GM06990 (cell line): ENCODE measurements at regions not wholly inside any gene's neighbourhood (a gene's known extent, or its start where the extent isn't known, plus 50 kb on each side); places are given as distances from the start of the nearest gene placed in this dataset.
"Not testable (repeated sequence)": the region's sequence is repeated elsewhere in the genome, so short reads cannot be mapped to it uniquely, and the experiment has no call there.

Experiments
- DNase-seq: peaks from one replicate; pipeline ENCODE4 v3.0.0-alpha.2; 2011; ENCODE audit not compliant: insufficient read length; ENCODE audit errors: extremely low read depth
- H3K27me3 ChIP-seq: replicated peaks from 2 replicates; pipeline ENCODE4 v1.6.0; 2011; ENCODE audit warnings: low read length; ENCODE audit not compliant: control insufficient read depth, insufficient read depth
- H3K36me3 ChIP-seq: 2 replicates; pipeline ENCODE4 v1.5.1; 2011; ENCODE audit warnings: low read length; ENCODE audit not compliant: control insufficient read depth, insufficient read depth
- H3K4me3 ChIP-seq: replicated peaks from 2 replicates; pipeline ENCODE4 v1.5.1; 2011; ENCODE audit warnings: low read depth, mild to moderate bottlenecking, control low read depth, low read length
- CTCF ChIP-seq: IDR thresholded peaks from 2 replicates; pipeline ENCODE4 v1.5.1; 2011; ENCODE audit warnings: low read length, control low read depth, mild to moderate bottlenecking, inconsistent platforms; ENCODE audit not compliant: insufficient read depth, poor library complexity, severe bottlenecking

DNA sequence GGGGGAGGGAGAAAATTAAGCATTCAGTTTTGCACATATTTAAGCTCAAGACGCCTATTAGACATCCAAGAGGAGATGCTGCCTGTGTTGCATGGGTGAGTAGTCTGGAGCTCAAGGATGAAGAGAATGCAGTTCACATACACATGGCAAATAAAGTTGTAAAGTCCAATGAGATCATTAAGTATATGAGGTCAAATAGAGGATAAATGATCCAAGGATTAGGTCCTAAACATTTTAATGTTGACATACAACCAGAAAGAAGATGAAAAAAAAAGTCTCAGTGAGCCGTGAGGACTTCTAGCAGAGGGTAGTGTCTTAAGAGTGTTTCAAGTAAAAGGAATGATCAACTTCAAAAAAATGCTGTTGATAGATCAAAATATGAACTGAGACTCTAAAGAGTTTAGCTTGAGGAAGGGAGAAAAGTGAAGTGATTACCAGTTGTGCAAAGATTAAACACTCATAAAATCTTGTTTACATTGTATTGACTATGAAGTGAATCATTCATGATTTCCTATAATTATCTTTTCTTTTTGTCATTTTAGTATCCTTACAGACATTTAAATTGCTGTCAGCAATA, 251.8 kb downstream of the ZNF608 start:
- H3K4me3 ChIP-seq, result no peak overlapping the region
- no peak for TF ChIP-seq CTCF
- no peaks in the 10 kb centered on the region for H3K27me3 ChIP-seq
- no peak for DNase-seq
- no peaks in the 10 kb centered on the region for H3K36me3 ChIP-seq

DNA sequence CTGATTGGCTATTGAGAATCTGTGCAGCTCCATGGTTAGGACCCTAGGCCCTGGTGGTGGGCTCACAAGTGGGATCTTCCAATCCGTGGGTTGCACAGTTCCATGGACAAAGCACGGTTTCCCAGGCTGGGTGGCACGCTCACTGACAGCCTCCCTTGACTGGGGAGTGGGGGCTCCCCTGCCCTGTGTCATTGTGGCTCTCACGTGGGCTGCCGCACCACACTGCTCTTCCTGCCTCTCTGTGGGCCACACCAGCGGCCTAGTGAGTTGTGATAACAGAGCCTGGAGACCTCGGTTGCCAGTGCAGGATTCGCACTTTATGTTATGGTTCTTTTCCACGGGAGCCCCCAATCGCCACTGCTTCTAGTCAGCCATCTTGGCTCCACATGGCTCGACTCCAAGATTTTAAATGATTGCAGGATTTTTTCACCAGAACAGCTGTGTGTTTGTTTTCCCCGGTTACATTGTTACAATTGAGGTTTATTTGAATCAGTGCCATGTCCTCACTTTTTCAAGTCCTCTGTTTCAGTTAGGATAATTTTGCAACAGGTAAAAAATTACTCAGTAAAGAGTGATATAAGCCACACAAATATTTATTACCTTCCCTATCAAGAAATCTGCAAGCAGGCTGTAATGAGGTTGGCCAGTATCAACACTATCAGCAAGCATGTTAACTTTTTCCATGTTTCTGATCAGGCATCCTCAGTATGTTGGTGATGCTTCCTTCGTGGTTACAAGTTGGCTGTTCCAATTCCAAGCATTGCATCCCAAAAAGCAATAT, 253.8 kb downstream of the ZNF608 start:
- no peak for TF ChIP-seq CTCF
- no peak for DNase-seq
- no peaks in the 10 kb centered on the region for H3K27me3 ChIP-seq
- H3K36me3 ChIP-seq, result no peaks in the 10 kb centered on the region
- no peak overlapping the region for H3K4me3 ChIP-seq

DNA sequence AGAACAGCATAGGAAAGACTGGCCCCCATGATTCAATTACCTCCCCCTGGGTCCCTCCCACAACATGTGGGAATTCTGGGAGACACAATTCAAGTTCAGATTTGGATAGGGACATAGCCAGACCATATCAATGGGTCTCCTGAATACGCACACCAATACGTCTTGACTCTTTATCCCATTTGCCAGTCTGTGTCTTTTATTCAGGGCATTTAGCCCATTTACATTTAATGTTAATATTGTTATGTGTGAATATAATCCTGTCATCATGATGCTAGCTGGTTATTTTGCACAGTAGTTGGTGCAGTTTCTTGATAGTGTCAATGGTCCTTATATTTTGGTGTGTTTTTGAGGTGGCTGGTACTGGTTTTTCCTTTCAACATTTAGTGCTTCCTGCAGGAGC, 256.1 kb downstream of the ZNF608 start:
- H3K4me3 ChIP-seq, DNase-seq, H3K27me3 ChIP-seq, H3K36me3 ChIP-seq: not testable (repeated sequence)

- TF ChIP-seq CTCF, result no peak
- no peaks in the 10 kb centered on the region for H3K27me3 ChIP-seq
These were observed 265.0 kb downstream of the ZNF608 start for GRCh38 chr5:124481419-124481818.

DNA sequence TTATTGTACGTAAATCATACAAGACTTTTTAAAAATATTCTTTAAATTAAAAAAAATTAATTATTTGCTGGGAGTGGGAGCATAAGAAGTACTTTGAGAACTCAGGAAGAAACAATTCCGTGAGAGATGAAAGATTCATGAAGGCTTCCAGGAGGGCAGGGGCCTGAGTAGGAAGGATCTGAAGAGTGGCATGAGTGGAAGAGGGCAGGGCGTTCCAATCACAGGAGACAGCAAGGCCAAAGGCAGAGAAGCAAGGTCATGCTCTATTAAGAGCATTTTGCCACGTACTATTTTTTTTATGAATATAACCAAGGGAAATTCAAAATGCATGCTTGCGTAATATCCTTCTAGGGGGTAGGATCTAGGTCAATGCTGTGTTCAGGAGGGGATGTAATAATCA, 265.5 kb downstream of the ZNF608 start:
- Histone ChIP-seq H3K36me3 (no peaks in the 10 kb centered on the region), H3K27me3 (no peaks in the 10 kb centered on the region), H3K4me3 (no peak overlapping the region)
- TF ChIP-seq CTCF, result no peak
- no peak for DNase-seq

More at GRCh38 chr5:124481419-124481818, 265.0 kb downstream of the ZNF608 start:
- Histone ChIP-seq H3K4me3 (no peak overlapping the region), H3K36me3 (no peaks in the 10 kb centered on the region)
- DNase-seq, result no peak

- TF ChIP-seq CTCF, result no peak
- Histone ChIP-seq H3K36me3 (no peaks in the 10 kb centered on the region), H3K27me3 (no peaks in the 10 kb centered on the region), H3K4me3 (no peak overlapping the region)
- DNase-seq, result no peak
These were observed 266.4 kb downstream of the ZNF608 start for GRCh38 chr5:124480022-124480421.
